GM18868 (cell line): ENCODE measurements at regions not wholly inside any gene's neighbourhood (a gene's known extent, or its start where the extent isn't known, plus 50 kb on each side); places are given as distances from the start of the nearest gene placed in this dataset.
"Not testable (repeated sequence)": the region's sequence is repeated elsewhere in the genome, so short reads cannot be mapped to it uniquely, and the experiment has no call there.

Source experiments
- ATAC-seq: cut with Tn5 transposase; IDR thresholded peaks from one replicate; pipeline ENCODE4 v1.9.1; 2021; ENCODE audit warnings: mild to moderate bottlenecking, moderate library complexity; ENCODE audit not compliant: unreplicated experiment

DNA sequence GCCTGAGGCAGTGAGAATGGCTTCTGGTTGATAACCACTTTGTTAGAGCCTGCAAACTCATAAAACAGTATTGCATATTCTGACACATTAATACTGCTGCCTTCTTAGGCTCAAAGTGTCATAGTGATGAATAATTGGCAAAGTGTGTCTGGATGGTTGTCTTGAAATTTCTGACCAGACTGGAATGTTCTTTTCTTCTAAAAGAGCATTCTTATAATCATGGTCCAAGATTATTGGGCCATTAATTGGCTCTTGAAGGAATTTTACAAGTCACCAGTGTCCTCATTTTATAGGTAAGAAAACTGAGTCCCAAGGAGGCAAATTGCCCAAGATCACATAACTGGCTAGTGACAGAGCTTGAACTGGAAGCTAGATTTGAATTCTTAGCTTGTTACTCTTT is 111.7 kb downstream of the PCSK1 start:
- ATAC-seq, result no peak

DNA sequence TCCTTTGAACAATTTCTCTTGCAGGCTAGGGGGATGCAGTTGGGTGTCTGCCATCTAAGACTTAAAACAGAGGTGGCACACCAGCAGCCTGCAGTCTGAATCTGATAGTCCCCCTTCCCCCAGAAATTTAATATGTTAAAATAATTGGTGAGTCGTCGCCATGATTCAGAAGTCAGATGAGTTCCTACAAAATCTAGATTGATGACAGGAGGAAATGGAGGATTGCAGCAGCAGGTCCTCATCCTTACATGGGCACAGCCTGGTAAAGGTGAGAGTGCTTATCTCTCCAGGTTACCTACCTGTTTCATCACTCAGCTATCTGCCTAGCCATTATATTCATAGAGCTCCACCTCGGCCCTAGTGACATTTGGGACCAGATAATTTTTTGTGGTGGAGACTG is 112.3 kb downstream of the PCSK1 start:
- ATAC-seq, result no peak

DNA sequence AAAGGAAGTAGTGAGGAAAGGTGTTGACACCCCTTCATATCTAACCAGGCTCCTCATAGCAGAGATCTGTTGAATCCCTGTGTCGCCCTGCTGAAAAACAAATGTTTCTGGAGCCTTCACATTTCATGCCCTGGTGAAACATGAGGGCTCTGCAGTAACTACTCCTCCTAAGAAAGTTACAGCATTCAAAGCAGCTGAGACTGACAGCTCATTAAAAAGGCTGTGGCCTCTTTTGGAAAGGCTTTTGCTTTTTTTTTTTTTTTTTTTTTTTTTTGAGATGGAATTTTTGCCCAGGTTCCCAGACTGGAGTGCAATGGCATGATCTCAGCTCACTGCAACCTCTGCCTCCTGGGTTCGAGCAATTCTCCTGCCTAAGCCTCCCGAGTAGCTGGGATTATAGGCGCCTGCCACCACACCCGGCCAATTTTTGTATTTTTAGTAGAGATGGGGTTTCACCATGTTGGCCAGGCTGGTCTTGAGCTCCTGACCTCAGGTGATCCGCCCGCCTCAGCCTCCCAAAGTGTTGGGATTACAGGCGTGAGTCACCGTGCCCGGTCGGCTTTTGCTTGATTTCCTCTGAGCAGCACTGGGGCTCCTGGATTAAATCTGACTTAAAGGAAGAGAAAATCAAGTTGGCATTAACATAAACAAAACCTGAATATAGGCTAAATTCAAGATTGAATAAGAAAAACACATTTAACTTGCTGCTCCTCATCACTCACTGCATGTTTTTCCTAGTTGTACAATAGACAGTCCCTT is 112.9 kb downstream of the PCSK1 start:
- not testable (repeated sequence) for ATAC-seq

DNA sequence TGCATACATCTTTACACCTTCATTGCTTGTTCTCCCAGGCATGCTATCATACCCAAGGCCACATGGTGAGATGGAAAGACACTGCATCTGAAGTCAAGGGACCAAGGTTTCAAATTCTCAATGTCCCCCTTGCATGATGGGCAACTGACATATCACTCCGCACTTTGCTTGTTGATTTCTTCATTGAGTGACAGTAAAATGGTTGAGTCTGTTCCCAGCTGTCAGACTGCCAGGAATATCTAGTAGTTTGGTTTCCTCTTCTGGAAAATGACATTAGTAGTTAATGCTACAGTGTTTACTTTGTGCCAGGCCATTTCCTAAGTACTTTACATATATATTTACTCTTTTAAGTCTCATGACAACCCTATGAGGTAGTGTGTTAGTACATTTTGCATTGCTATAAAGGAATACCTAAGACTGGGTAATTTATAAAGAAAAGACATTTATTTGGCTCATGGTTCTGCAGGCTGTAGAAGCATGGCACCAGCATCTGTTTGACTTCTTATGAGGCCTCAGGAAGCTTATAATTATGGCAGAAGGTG is 114.4 kb downstream of the PCSK1 start:
- ATAC-seq, result no peak

DNA sequence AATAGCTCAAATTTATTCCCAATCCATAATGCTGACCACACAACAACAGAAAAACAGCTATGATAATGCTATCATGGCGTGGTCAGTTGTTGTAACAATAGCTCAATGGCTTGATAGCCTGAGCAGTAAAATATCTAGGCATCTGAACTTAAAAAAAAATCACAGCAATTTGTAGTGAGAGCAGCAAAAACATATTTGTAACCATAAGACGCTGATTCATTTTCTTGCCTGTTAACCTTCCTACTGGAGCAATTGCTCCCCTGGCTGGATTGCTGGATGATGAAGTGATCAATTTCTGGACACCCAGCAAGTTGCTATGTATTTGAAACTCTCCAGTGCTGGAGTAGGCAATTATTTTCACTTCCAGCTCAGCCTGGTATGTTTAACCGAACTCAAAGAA is 115.1 kb downstream of the PCSK1 start:
- no peak for ATAC-seq

- no peak for ATAC-seq
Measured at GRCh38 chr5:96316487-96316886, 116.6 kb downstream of the PCSK1 start.

GRCh38 chr5:96316017-96316416 is 117.0 kb downstream of the PCSK1 start:
- ATAC-seq, result no peak

- ATAC-seq, result no peak
Measured at GRCh38 chr5:96315431-96315830, 117.6 kb downstream of the PCSK1 start.

- ATAC-seq, result no peak
Measured at GRCh38 chr5:96312383-96312782, 120.7 kb downstream of the PCSK1 start.

GRCh38 chr5:96307047-96307446 is 126.0 kb downstream of the PCSK1 start:
- not testable (repeated sequence) for ATAC-seq

- no peak for ATAC-seq
Measured at GRCh38 chr5:96302174-96302738, 130.8 kb downstream of the PCSK1 start.

DNA sequence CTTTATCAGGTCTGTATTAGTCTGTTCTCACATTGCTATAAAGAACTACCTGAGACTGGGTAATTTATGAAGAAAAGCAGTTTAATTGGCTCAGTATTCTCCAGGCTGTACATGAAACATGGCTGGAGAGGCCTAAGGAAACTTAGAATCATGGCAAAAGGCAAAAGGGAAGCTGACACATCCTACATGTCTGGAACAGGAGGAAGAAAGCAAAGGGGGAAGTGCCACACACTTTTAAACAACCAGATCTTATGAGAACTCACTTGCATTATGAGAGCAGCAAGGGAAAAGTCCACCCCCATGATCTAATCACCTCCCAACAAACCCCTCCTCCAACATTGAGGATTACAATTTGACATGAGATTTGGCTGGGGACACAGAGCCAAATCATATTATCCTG is 132.1 kb downstream of the PCSK1 start:
- no peak for ATAC-seq

GRCh38 chr5:96297867-96298266 is 135.2 kb downstream of the PCSK1 start:
- no peak for ATAC-seq

DNA sequence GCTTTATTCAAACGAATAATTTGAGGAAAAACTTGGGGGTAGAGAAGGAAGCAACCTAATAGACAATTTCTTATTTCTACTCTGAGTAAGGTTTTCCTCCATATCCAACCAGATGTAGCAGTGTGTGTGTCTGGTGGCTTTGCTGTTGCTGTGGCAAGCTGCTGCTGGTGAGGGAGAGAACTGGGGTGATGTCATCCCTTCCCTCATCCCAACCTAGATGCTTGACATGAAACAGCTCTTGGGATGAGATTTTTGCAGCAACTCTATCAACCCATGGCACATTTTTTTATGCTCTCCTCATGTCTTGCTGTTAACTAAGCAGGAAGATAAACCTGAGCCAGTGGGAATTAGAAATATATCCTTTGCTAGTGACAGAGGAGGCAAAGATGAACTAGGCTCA is 135.8 kb downstream of the PCSK1 start:
- no peak for ATAC-seq

GRCh38 chr5:96294884-96295202 is 138.2 kb downstream of the PCSK1 start:
- no peak for ATAC-seq

GRCh38 chr5:96293966-96294883 is 138.8 kb downstream of the PCSK1 start:
- ATAC-seq, result no peak

GRCh38 chr5:96292582-96293247 is 140.3 kb downstream of the PCSK1 start:
- ATAC-seq, result no peak

DNA sequence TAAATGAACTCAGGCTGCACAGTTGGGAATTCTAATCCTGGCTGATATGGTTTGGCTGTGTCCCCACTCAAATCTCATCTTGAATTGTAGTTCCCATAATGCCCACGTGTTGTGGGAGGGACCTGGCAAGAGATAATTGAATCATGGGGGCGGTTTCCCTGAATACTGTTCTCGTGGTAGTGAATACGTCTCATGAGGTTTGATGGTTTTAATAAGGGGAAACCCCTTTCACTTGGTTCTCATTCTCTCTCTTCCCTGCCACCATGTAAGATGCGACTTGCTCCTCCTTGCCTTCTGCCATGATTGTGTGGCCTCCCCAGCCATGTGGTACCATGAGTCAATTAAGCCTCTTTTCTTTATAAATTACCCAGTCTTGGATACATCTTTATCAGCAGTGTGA is 143.8 kb downstream of the PCSK1 start:
- not testable (repeated sequence) for ATAC-seq

- ATAC-seq, result no peak
Measured at GRCh38 chr5:96288845-96289185, 144.2 kb downstream of the PCSK1 start.

DNA sequence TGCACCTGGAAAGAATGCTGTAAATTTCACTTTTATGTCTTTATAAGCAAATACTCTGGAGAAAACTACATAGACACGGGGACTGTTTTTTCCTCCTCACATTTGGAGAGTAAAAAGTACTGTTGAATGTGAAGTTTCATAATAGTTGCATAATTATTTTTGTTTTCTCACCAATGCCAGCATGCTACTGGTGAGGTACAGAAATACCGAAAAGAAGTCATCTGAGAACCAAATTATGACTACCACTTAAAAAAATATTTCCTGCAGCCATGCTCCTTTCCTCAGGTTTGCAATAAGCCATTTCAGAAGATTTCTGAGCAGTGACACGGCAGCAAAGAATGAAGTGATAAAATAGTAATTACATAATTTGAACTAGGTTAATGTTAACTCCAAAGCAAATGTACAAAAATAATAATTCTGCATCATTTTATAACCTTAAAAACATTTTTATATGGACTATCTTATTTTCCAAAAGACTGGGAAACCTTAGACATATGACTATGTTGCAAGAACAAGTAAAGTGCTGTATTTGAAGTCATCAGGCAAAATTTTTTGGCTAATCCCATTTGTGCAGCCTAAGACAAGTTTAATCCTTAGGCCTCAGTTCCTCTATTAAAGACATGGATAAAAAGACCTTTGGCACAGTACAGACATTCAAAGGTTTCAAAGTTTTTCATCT is 144.7 kb downstream of the PCSK1 start:
- no peak for ATAC-seq

- no peak for ATAC-seq
Measured at GRCh38 chr5:96287136-96287535, 145.9 kb downstream of the PCSK1 start.
